Loucy (cell line): ENCODE measurements at regions not wholly inside any gene's neighbourhood (a gene's known extent, or its start where the extent isn't known, plus 50 kb on each side); places are given as distances from the start of the nearest gene placed in this dataset.

Experiments
- H2AFZ ChIP-seq: fragments of 200-600 bp; sonication (generic); 2 replicates; pipeline ENCODE4 v1.6.0; 2016; ENCODE audit warnings: antibody characterized with exemption, mild to moderate bottlenecking, low read length, moderate library complexity
- H3F3A ChIP-seq: fragments of 200-600 bp; 2 replicates; pipeline ENCODE4 v1.6.0; 2016; ENCODE audit warnings: antibody characterized with exemption, low read depth, mild to moderate bottlenecking
- H3K27me3 ChIP-seq: fragments of 200-600 bp; sonication (generic); 2 replicates; pipeline ENCODE4 v1.6.1; 2014; ENCODE audit warnings: low read length, mild to moderate bottlenecking; ENCODE audit not compliant: insufficient read depth, poor library complexity, severe bottlenecking
- H3K36me3 ChIP-seq: fragments of 200-600 bp; sonication (generic); 2 replicates; pipeline ENCODE4 v1.6.1; 2016; ENCODE audit warnings: low read length; ENCODE audit not compliant: insufficient read depth
- H3K4me1 ChIP-seq: fragments of 200-600 bp; sonication (generic); 2 replicates; pipeline ENCODE4 v1.5.1; 2014; ENCODE audit warnings: low read length, mild to moderate bottlenecking; ENCODE audit not compliant: insufficient read depth, poor library complexity, severe bottlenecking
- H3K4me2 ChIP-seq: fragments of 200-600 bp; sonication (generic); 2 replicates; pipeline ENCODE4 v1.6.0; 2014; ENCODE audit warnings: antibody characterized with exemption, low read length, low read depth, mild to moderate bottlenecking; ENCODE audit not compliant: poor library complexity, severe bottlenecking
- H3K4me3 ChIP-seq: fragments of 200-600 bp; sonication (generic); 2 replicates; pipeline ENCODE4 v1.5.1; 2014; ENCODE audit warnings: low read length, mild to moderate bottlenecking, mixed read lengths; ENCODE audit not compliant: poor library complexity, severe bottlenecking
- H3K79me2 ChIP-seq: fragments of 200-600 bp; sonication (generic); 2 replicates; pipeline ENCODE4 v1.6.1; 2014; ENCODE audit warnings: low read length; ENCODE audit not compliant: insufficient read depth
- H3K9ac ChIP-seq: fragments of 200-600 bp; sonication (generic); 2 replicates; pipeline ENCODE4 v1.6.0; 2014; ENCODE audit warnings: mild to moderate bottlenecking, low read depth, low read length, moderate library complexity; ENCODE audit not compliant: poor library complexity, severe bottlenecking
- H3K9me2 ChIP-seq: fragments of 200-600 bp; sonication (generic); replicated peaks from 2 replicates; pipeline ENCODE4 v1.6.1; 2016; ENCODE audit warnings: low read depth, low read length, mixed read lengths
- H3K9me3 ChIP-seq: fragments of 200-600 bp; sonication (generic); 2 replicates; pipeline ENCODE4 v1.6.1; 2014; ENCODE audit warnings: mild to moderate bottlenecking, antibody characterized with exemption, low read length, low read depth; ENCODE audit not compliant: insufficient read depth
- H4K20me1 ChIP-seq: fragments of 200-600 bp; sonication (generic); 2 replicates; pipeline ENCODE4 v1.6.0; 2014; ENCODE audit warnings: antibody characterized with exemption, low read length, mild to moderate bottlenecking; ENCODE audit not compliant: insufficient read depth, poor library complexity, severe bottlenecking
- CTCF ChIP-seq: fragments of 200-600 bp; sonication (generic); conservative IDR thresholded peaks from 2 replicates; pipeline ENCODE4 v1.5.1; 2014; ENCODE audit warnings: mild to moderate bottlenecking, antibody characterized with exemption, low read length
- EZH2phosphoT487 ChIP-seq: fragments of 200-600 bp; IDR thresholded peaks from 2 replicates; pipeline ENCODE4 v1.6.1; 2018; ENCODE audit warnings: antibody characterized with exemption, mild to moderate bottlenecking, moderate library complexity, borderline replicate concordance

- no peaks in the 10 kb centered on the region for H3K79me2 ChIP-seq
- H3K27me3 ChIP-seq = no peaks in the 10 kb centered on the region
- H3K4me2 ChIP-seq = no peak overlapping the region
- H3F3A ChIP-seq = no peaks in the 10 kb centered on the region
- H3K9me3 ChIP-seq = no peaks in the 10 kb centered on the region
- no peak overlapping the region for H2AFZ ChIP-seq
- no peaks in the 10 kb centered on the region for H3K4me1 ChIP-seq
- no peaks in the 10 kb centered on the region for H4K20me1 ChIP-seq
- no peaks in the 10 kb centered on the region for H3K9me2 ChIP-seq
- H3K9ac ChIP-seq = no peak overlapping the region
- no peaks in the 10 kb centered on the region for H3K36me3 ChIP-seq
- H3K4me3 ChIP-seq = no peak overlapping the region
- TF ChIP-seq CTCF (no peak), EZH2phosphoT487 (no peak)
Observed at GRCh38 chr14:34060651-34060999, 109.8 kb upstream of the EGLN3 start.

GRCh38 chr14:34059925-34060650, 109.2 kb upstream of the EGLN3 start:
- H3F3A ChIP-seq = no peaks in the 10 kb centered on the region
- H4K20me1 ChIP-seq = no peaks in the 10 kb centered on the region
- H3K36me3 ChIP-seq = no peaks in the 10 kb centered on the region
- H3K9me2 ChIP-seq = no peaks in the 10 kb centered on the region
- no peak overlapping the region for H3K9ac ChIP-seq
- H3K4me3 ChIP-seq = no peak overlapping the region
- no peaks in the 10 kb centered on the region for H3K27me3 ChIP-seq
- no peaks in the 10 kb centered on the region for H3K79me2 ChIP-seq
- no peaks in the 10 kb centered on the region for H3K9me3 ChIP-seq
- no peak for TF ChIP-seq EZH2phosphoT487
- TF ChIP-seq CTCF = no peak
- no peaks in the 10 kb centered on the region for H3K4me1 ChIP-seq
- H2AFZ ChIP-seq = no peak overlapping the region
- no peak overlapping the region for H3K4me2 ChIP-seq

- H2AFZ ChIP-seq = no peak overlapping the region
- H3K27me3 ChIP-seq = no peaks in the 10 kb centered on the region
- no peak overlapping the region for H3K4me3 ChIP-seq
- no peaks in the 10 kb centered on the region for H3K9me3 ChIP-seq
- H3F3A ChIP-seq = no peaks in the 10 kb centered on the region
- no peaks in the 10 kb centered on the region for H3K9me2 ChIP-seq
- H4K20me1 ChIP-seq = no peaks in the 10 kb centered on the region
- H3K36me3 ChIP-seq = no peaks in the 10 kb centered on the region
- H3K4me1 ChIP-seq = no peaks in the 10 kb centered on the region
- H3K79me2 ChIP-seq = no peaks in the 10 kb centered on the region
- H3K4me2 ChIP-seq = no peak overlapping the region
- TF ChIP-seq CTCF (no peak), EZH2phosphoT487 (no peak)
- no peak overlapping the region for H3K9ac ChIP-seq
Observed at GRCh38 chr14:34059037-34059924, 108.4 kb upstream of the EGLN3 start.
